Fibroblast of mammary gland (primary cell): ENCODE measurements at regions not wholly inside any gene's neighbourhood (a gene's known extent, or its start where the extent isn't known, plus 50 kb on each side); places are given as distances from the start of the nearest gene placed in this dataset.

ENCODE experiments used
- DNase-seq: peaks from one replicate; pipeline ENCODE4 v3.0.0-alpha.2; 2010; ENCODE audit warnings: low read depth
- H3K4me3 ChIP-seq: 2 replicates; pipeline ENCODE4 v1.5.1; 2011; ENCODE audit warnings: low read depth, mild to moderate bottlenecking, low read length, moderate library complexity; ENCODE audit not compliant: control insufficient read depth
- TF ChIP-seq, protein P1 (sequence below): conservative IDR thresholded peaks from 2 replicates; pipeline ENCODE4 v1.5.1; 2011; ENCODE audit warnings: low read depth, low read length, inconsistent platforms; ENCODE audit not compliant: control insufficient read depth, insufficient read depth

DNA sequence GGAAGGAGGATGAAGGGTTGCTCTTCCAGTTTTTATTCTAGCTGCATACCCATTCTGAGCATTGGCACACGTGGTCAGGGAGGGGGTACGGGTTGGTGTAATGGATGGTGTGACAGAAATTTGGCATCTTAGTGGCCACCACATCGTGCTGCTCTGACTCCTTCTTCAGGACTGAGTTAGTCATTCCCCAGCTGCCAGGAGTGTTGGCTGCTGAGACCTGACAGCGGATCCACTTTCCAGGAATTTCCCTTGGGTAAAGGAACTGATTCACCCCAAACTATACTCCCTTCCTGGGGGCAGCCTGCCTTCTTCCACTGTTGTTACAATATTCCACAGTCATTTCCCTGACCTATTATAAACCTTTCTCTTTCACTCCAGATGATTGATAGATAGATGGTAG is 595.5 kb upstream of the KLHL1 start:
- H3K4me3 ChIP-seq = no peak overlapping the region
- no peak for DNase-seq

DNA sequence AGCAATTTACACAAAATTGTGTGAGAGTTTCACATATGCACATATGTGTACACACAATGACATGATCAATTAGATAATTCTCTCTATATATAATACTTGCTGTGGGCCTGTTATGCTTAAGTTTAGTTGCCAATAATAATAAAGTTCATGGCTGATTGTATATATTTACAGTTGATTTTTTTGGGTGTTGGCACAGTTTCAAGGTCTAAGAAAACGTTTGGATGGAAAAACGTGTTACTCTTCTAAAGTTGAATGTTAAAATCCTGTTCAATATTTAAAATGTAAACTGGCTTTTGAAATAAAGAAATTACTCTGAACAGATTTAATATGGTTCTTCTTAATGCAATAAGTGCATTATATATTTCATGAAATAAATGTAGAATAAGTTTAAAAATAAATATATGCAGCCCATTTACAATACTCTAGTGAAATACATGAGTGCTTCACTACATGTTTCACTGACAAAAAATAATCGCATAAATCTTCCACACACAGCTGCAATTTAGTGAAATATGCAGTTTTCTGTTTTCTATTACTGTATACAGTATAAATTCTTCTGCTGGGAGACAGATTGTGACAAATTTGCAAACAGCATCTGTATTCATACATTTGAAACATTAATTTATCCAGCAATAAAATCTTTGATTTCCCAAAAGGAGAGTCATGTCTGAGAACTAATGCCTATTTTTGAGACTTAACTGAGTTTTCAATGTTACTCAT is 586.9 kb upstream of the KLHL1 start:
- DNase-seq = no peak
- TF ChIP-seq, protein P1, sequence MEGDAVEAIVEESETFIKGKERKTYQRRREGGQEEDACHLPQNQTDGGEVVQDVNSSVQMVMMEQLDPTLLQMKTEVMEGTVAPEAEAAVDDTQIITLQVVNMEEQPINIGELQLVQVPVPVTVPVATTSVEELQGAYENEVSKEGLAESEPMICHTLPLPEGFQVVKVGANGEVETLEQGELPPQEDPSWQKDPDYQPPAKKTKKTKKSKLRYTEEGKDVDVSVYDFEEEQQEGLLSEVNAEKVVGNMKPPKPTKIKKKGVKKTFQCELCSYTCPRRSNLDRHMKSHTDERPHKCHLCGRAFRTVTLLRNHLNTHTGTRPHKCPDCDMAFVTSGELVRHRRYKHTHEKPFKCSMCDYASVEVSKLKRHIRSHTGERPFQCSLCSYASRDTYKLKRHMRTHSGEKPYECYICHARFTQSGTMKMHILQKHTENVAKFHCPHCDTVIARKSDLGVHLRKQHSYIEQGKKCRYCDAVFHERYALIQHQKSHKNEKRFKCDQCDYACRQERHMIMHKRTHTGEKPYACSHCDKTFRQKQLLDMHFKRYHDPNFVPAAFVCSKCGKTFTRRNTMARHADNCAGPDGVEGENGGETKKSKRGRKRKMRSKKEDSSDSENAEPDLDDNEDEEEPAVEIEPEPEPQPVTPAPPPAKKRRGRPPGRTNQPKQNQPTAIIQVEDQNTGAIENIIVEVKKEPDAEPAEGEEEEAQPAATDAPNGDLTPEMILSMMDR = no peak
- no peak overlapping the region for H3K4me3 ChIP-seq

More for the DNA sequence above, 595.5 kb upstream of the KLHL1 start:
- TF ChIP-seq, protein P1 = no peak

- TF ChIP-seq, protein P1 = no peak
- DNase-seq = no peak
- no peak overlapping the region for H3K4me3 ChIP-seq
These were observed 560.7 kb upstream of the KLHL1 start for GRCh38 chr13:70668983-70669382.

DNA sequence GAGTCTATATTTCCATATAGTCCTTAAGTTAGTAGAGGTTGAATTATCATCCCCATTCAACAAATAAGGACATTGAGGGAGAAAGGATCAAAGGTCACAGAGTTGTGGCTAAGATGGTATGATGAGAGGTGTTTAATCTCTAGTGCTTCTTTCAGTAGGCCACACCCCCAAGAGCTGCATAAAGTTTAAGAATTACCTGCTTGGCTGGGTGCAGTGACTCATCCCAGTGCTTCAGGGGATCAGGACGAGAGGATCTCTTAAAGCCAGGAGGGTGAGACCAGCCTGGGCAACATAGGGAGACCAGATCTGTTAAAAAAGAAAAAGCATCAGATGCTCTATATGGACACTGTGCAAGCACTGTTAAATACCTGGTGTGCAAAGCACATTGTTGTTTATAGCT is 560.0 kb upstream of the KLHL1 start:
- H3K4me3 ChIP-seq = no peak overlapping the region
- TF ChIP-seq, protein P1 = no peak
- no peak for DNase-seq

GRCh38 chr13:70666883-70667556 is 558.8 kb upstream of the KLHL1 start:
- no peak overlapping the region for H3K4me3 ChIP-seq
- no peak for DNase-seq
- TF ChIP-seq, protein P1 = no peak

DNA sequence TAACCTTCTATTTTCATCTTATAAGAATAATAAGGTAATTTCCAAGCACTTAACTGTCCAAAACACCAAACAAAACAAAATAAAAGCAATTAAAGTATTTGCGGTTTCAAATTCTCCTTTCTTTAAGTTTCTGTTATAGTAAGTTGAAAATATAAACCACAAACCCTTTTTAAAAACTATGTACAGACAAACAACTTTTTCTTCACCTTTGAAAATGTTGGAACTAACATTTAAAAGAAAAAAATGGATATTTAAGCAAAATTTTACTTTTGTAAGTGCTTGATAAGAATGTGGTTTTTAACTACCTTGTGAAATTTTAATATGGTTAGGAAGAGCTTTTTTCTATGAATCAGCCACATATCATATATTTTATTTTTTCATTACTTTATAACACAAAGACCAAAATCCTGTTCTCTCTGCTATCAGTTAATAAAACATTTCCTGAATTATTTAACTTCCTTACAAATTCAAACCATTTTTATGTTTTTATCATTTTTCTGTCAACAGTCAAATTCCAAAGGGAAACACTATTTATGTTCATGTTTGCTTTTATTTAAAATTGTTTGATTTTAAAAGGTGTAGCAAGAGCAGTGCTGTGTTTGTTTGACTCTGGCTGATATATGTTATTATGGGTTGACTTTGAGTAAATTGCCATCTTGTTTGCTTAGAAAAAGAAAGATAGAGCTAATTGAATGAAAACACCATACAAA is 554.1 kb upstream of the KLHL1 start:
- TF ChIP-seq, protein P1 = no peak
- no peak overlapping the region for H3K4me3 ChIP-seq
- no peak for DNase-seq
